ENCODE measurements at regions not wholly inside any gene's neighbourhood (a gene's known extent, or its start where the extent isn't known, plus 50 kb on each side); places are given as distances from the start of the nearest gene placed in this dataset.

- no peak overlapping the region for H3K4me3 ChIP-seq (ENCODE audit: insufficient read depth, low read length, poor library complexity, severe bottlenecking)
- no peaks in the 10 kb centered on the region for H3K9me3 ChIP-seq (ENCODE audit: insufficient read depth, low read length)
- no peak overlapping the region for H3K27ac ChIP-seq (ENCODE audit: low read depth, low read length)
- H3K79me2 ChIP-seq (ENCODE audit: insufficient read depth, low read length), result no peaks in the 10 kb centered on the region
- TF ChIP-seq EZH2phosphoT487 (conservative IDR thresholded peaks at IDR 0.05; ENCODE audit: low read length), result no peak
- TF ChIP-seq CTCF (IDR thresholded peaks at IDR 0.05; ENCODE audit: insufficient read depth, low read length, poor library complexity, severe bottlenecking), result no peak
- H3K27me3 ChIP-seq (ENCODE audit: low read length), result no peaks in the 10 kb centered on the region
- H3K9me2 ChIP-seq (replicated peaks; ENCODE audit: insufficient read depth, low read length), result no peaks in the 10 kb centered on the region
- no peak overlapping the region for H2AFZ ChIP-seq (ENCODE audit: low read depth, low read length, severe bottlenecking)
- no peaks in the 10 kb centered on the region for H3F3A ChIP-seq (ENCODE audit: insufficient read depth)
- no peaks in the 10 kb centered on the region for H4K20me1 ChIP-seq (ENCODE audit: low read depth, low read length)
- H3K36me3 ChIP-seq (ENCODE audit: low read length), result no peaks in the 10 kb centered on the region
- no peak overlapping the region for H3K9ac ChIP-seq (ENCODE audit: low read length)
- no peak overlapping the region for H3K4me2 ChIP-seq (ENCODE audit: low read depth, low read length, poor library complexity, severe bottlenecking)
These were observed 127.2 kb upstream of the NFIB start for GRCh38 chr9:14441115-14441514.

GRCh38 chr9:14440062-14440461 is 126.1 kb upstream of the NFIB start:
- H3K4me3 ChIP-seq (ENCODE audit: insufficient read depth, low read length, poor library complexity, severe bottlenecking), result no peak overlapping the region
- H3K27me3 ChIP-seq (ENCODE audit: low read length), result no peaks in the 10 kb centered on the region
- H4K20me1 ChIP-seq (ENCODE audit: low read depth, low read length), result no peaks in the 10 kb centered on the region
- H3K4me2 ChIP-seq (ENCODE audit: low read depth, low read length, poor library complexity, severe bottlenecking), result no peak overlapping the region
- H3F3A ChIP-seq (ENCODE audit: insufficient read depth), result no peaks in the 10 kb centered on the region
- no peaks in the 10 kb centered on the region for H3K79me2 ChIP-seq (ENCODE audit: insufficient read depth, low read length)
- no peaks in the 10 kb centered on the region for H3K9me3 ChIP-seq (ENCODE audit: insufficient read depth, low read length)
- no peak for TF ChIP-seq CTCF (IDR thresholded peaks at IDR 0.05; ENCODE audit: insufficient read depth, low read length, poor library complexity, severe bottlenecking)
- TF ChIP-seq EZH2phosphoT487 (conservative IDR thresholded peaks at IDR 0.05; ENCODE audit: low read length), result no peak
- no peaks in the 10 kb centered on the region for H3K9me2 ChIP-seq (replicated peaks; ENCODE audit: insufficient read depth, low read length)
- H2AFZ ChIP-seq (ENCODE audit: low read depth, low read length, severe bottlenecking), result no peak overlapping the region
- no peak overlapping the region for H3K9ac ChIP-seq (ENCODE audit: low read length)
- no peak overlapping the region for H3K27ac ChIP-seq (ENCODE audit: low read depth, low read length)
- H3K36me3 ChIP-seq (ENCODE audit: low read length), result no peaks in the 10 kb centered on the region

- no peaks in the 10 kb centered on the region for H3K27me3 ChIP-seq (ENCODE audit: low read length)
- no peaks in the 10 kb centered on the region for H3F3A ChIP-seq (ENCODE audit: insufficient read depth)
- H3K4me2 ChIP-seq (ENCODE audit: low read depth, low read length, poor library complexity, severe bottlenecking), result no peak overlapping the region
- H3K9me2 ChIP-seq (replicated peaks; ENCODE audit: insufficient read depth, low read length), result no peaks in the 10 kb centered on the region
- TF ChIP-seq EZH2phosphoT487 (conservative IDR thresholded peaks at IDR 0.05; ENCODE audit: low read length), result no peak
- no peak overlapping the region for H3K27ac ChIP-seq (ENCODE audit: low read depth, low read length)
- H3K9me3 ChIP-seq (ENCODE audit: insufficient read depth, low read length), result no peaks in the 10 kb centered on the region
- H3K36me3 ChIP-seq (ENCODE audit: low read length), result no peaks in the 10 kb centered on the region
- no peaks in the 10 kb centered on the region for H4K20me1 ChIP-seq (ENCODE audit: low read depth, low read length)
- no peak overlapping the region for H2AFZ ChIP-seq (ENCODE audit: low read depth, low read length, severe bottlenecking)
- H3K9ac ChIP-seq (ENCODE audit: low read length), result no peak overlapping the region
- H3K4me3 ChIP-seq (ENCODE audit: insufficient read depth, low read length, poor library complexity, severe bottlenecking), result no peak overlapping the region
- H3K79me2 ChIP-seq (ENCODE audit: insufficient read depth, low read length), result no peaks in the 10 kb centered on the region
These were observed 125.6 kb upstream of the NFIB start for GRCh38 chr9:14439555-14439954.

- H3K9me3 ChIP-seq (ENCODE audit: insufficient read depth, low read length), result no peaks in the 10 kb centered on the region
- no peaks in the 10 kb centered on the region for H3K9me2 ChIP-seq (replicated peaks; ENCODE audit: insufficient read depth, low read length)
- H3F3A ChIP-seq (ENCODE audit: insufficient read depth), result no peaks in the 10 kb centered on the region
- no peak overlapping the region for H3K4me3 ChIP-seq (ENCODE audit: insufficient read depth, low read length, poor library complexity, severe bottlenecking)
- TF ChIP-seq CTCF (IDR thresholded peaks at IDR 0.05; ENCODE audit: insufficient read depth, low read length, poor library complexity, severe bottlenecking) (no peak), EZH2phosphoT487 (conservative IDR thresholded peaks at IDR 0.05; ENCODE audit: low read length) (no peak)
- H3K79me2 ChIP-seq (ENCODE audit: insufficient read depth, low read length), result no peaks in the 10 kb centered on the region
- no peaks in the 10 kb centered on the region for H3K36me3 ChIP-seq (ENCODE audit: low read length)
- no peak overlapping the region for H3K27ac ChIP-seq (ENCODE audit: low read depth, low read length)
- H2AFZ ChIP-seq (ENCODE audit: low read depth, low read length, severe bottlenecking), result no peak overlapping the region
- no peak overlapping the region for H3K9ac ChIP-seq (ENCODE audit: low read length)
- no peak overlapping the region for H3K4me2 ChIP-seq (ENCODE audit: low read depth, low read length, poor library complexity, severe bottlenecking)
- no peaks in the 10 kb centered on the region for H4K20me1 ChIP-seq (ENCODE audit: low read depth, low read length)
- H3K27me3 ChIP-seq (ENCODE audit: low read length), result no peaks in the 10 kb centered on the region
These were observed 124.5 kb upstream of the NFIB start for GRCh38 chr9:14438232-14439021.
